Spleen (tissue), 11 donors: ENCODE measurements at regions not wholly inside any gene's neighbourhood (a gene's known extent, or its start where the extent isn't known, plus 50 kb on each side); places are given as distances from the start of the nearest gene placed in this dataset.

Source experiments
- DNase-seq: peaks from one replicate; pipeline ENCODE4 v3.0.0-alpha.2; 2020
- H3K27ac ChIP-seq, 8 donors: fragments of 200-600 bp; sonication (generic) in 7 of 8; 1 replicate in 4 of 8; 2 replicates in 4 of 8; pipeline versions ENCODE4 v1.5.0 to v1.8.0; 2016 to 2021; ENCODE audit warnings: inconsistent platforms in 4 of 8, mild to moderate bottlenecking in 4 of 8, moderate library complexity in 1 of 8
- H3K27me3 ChIP-seq, 7 donors: fragments of 200-600 bp; sonication (generic) in 6 of 7; replicated peaks in 1 of 7; 1 replicate in 4 of 7; 2 replicates in 3 of 7; pipeline versions ENCODE4 v1.5.0 to v1.8.0; 2016 to 2021; ENCODE audit warnings: inconsistent platforms in 3 of 7, mild to moderate bottlenecking in 1 of 7
- H3K36me3 ChIP-seq, 6 donors: fragments of 200-600 bp; sonication (generic) in 5 of 6; 1 replicate in 4 of 6; 2 replicates in 2 of 6; pipeline versions ENCODE4 v1.5.0 to v1.8.0; 2016 to 2021; ENCODE audit warnings: inconsistent platforms in 2 of 6
- H3K4me1 ChIP-seq, 6 donors: fragments of 200-600 bp; sonication (generic) in 5 of 6; 1 replicate in 3 of 6; 2 replicates in 3 of 6; pipeline versions ENCODE4 v1.5.0 to v1.8.0; 2016 to 2021; ENCODE audit warnings: inconsistent platforms in 3 of 6
- H3K4me3 ChIP-seq, 8 donors: fragments of 200-600 bp; sonication (generic) in 7 of 8; 1 replicate in 4 of 8; 2 replicates in 4 of 8; pipeline versions ENCODE4 v1.5.0 to v1.8.0; 2016 to 2021; ENCODE audit warnings: inconsistent platforms in 4 of 8, mild to moderate bottlenecking in 4 of 8, moderate library complexity in 2 of 8
- H3K9me3 ChIP-seq, 8 donors: fragments of 200-600 bp; sonication (generic) in 7 of 8; 1 replicate in 4 of 8; 2 replicates in 4 of 8; pipeline versions ENCODE4 v1.5.0 to v1.8.0; 2016 to 2021; ENCODE audit warnings: inconsistent platforms in 4 of 8
- POLR2A ChIP-seq, 3 donors: fragments of 450-650 bp; IDR thresholded peaks; one replicate each; pipeline ENCODE4 v1.5.1; 2017; ENCODE audit warnings: antibody characterized with exemption in 3 of 3, mild to moderate bottlenecking in 1 of 3
- POLR2AphosphoS5 ChIP-seq, 3 donors: sonication (generic); formaldehyde crosslinking; IDR thresholded peaks; one replicate each; pipeline ENCODE4 v1.5.1; 2017; ENCODE audit warnings: antibody characterized with exemption in 3 of 3
- WGBS, 5 donors: extraction: QIAGEN DNeasy Blood & Tissue Kit in 3 of 5; methylation state at CpG; one replicate each; pipeline versions ENCODE4 v1.1.5 to v1.1.7; 2013 to 2018; 5-methylcytosine and 5-hydroxymethylcytosine counted together
- intact Hi-C: fragments of 100-400 bp; cut with DNase I; formaldehyde crosslinking; loops from one replicate; pipeline ENCODE4 v1.15.0; 2023; ENCODE audit warnings: low total_unique reads
- TF ChIP-seq, protein P1 (sequence below), 11 experiments: fragments of 200-600 bp in 7 of 11; fragments of 450-650 bp in 4 of 11; sonication (generic) in 4 of 11; IDR thresholded peaks in 8 of 11; conservative IDR thresholded peaks in 3 of 11; 1 replicate in 7 of 11; 2 replicates in 4 of 11; pipeline versions ENCODE4 v1.4.0 to v1.8.0; 2016 to 2021; ENCODE audit warnings: antibody characterized with exemption in 11 of 11, inconsistent platforms in 4 of 11, mild to moderate bottlenecking in 1 of 11
- donor health status: healthy with polysubstance abuse.
- donor health status: DM: no; HTN: no; CAD: no; lungs with moderate emphysema.
- donor health status: DM: no; HTN: no; CAD: no.
- donor health status: Bipolar disorder and iron deficiency.
- donor health status: healthy.
- donor health status: DM: no; HTN: no; CAD: no.
- donor health status: DM: yes; HTN: yes; CAD: no.

DNA sequence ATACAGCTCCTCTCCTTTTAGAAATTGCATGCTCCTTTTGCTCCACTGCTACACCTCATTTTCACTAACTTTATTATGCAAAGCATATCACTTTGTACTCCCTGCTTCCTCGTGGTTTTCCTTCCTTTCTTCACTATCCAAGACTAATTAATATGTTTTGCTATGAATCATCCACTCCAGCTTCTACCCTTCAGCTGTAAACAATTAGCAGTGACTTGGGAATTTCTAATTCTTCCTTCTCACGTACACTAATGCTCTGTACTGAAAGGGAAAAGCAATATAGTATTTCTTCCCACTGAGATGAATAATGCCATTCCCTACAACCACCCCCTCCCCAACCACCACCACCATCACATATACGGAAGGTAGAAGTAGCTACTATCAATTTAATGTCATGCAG is 1917.0 kb downstream of the MRPL39 start:
- Histone ChIP-seq H3K4me3 (no peak overlapping the region), H3K27me3 (no peaks in the 10 kb centered on the region), H3K27ac (no peak overlapping the region), H3K36me3 (no peaks in the 10 kb centered on the region), H3K9me3 (no peaks in the 10 kb centered on the region), H3K4me1 (no peaks in the 10 kb centered on the region)
- intact Hi-C loops: no loop called here
- DNase-seq: no peak
- 50 to 55% (median 54%) methylated on average over 3 of the region's 3 CpGs for WGBS, 5 donors
- TF ChIP-seq, protein P1, sequence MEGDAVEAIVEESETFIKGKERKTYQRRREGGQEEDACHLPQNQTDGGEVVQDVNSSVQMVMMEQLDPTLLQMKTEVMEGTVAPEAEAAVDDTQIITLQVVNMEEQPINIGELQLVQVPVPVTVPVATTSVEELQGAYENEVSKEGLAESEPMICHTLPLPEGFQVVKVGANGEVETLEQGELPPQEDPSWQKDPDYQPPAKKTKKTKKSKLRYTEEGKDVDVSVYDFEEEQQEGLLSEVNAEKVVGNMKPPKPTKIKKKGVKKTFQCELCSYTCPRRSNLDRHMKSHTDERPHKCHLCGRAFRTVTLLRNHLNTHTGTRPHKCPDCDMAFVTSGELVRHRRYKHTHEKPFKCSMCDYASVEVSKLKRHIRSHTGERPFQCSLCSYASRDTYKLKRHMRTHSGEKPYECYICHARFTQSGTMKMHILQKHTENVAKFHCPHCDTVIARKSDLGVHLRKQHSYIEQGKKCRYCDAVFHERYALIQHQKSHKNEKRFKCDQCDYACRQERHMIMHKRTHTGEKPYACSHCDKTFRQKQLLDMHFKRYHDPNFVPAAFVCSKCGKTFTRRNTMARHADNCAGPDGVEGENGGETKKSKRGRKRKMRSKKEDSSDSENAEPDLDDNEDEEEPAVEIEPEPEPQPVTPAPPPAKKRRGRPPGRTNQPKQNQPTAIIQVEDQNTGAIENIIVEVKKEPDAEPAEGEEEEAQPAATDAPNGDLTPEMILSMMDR (IDR thresholded peaks at IDR 0.05 in 8 of 11, conservative IDR thresholded peaks at IDR 0.05 in 3 of 11): no peak
- TF ChIP-seq POLR2AphosphoS5 (IDR thresholded peaks at IDR 0.05) (no peak), POLR2A (IDR thresholded peaks at IDR 0.05) (no peak)

GRCh38 chr21:23686737-23687523 is 1920.4 kb downstream of the MRPL39 start:
- 41 to 60% (median 53%) methylated on average over 3 of the region's 3 CpGs for WGBS, 5 donors

GRCh38 chr21:23684431-23684830 is 1922.8 kb downstream of the MRPL39 start:
- Histone ChIP-seq H3K27ac (no peak overlapping the region), H3K9me3 (no peaks in the 10 kb centered on the region), H3K4me3 (no peak overlapping the region), H3K27me3 (no peaks in the 10 kb centered on the region), H3K36me3 (no peaks in the 10 kb centered on the region), H3K4me1 (no peaks in the 10 kb centered on the region)
- no peak for DNase-seq
- no peak for TF ChIP-seq POLR2AphosphoS5 (IDR thresholded peaks at IDR 0.05)
- TF ChIP-seq POLR2A (IDR thresholded peaks at IDR 0.05): no peak
- TF ChIP-seq, protein P1 (IDR thresholded peaks at IDR 0.05 in 8 of 11, conservative IDR thresholded peaks at IDR 0.05 in 3 of 11): no peak
- WGBS, 5 donors: 57 to 69% (median 67%) methylated on average over 2 of the region's 2 CpGs
- intact Hi-C loops: no loop called here

More at GRCh38 chr21:23686737-23687523, 1920.4 kb downstream of the MRPL39 start:
- TF ChIP-seq POLR2AphosphoS5 (IDR thresholded peaks at IDR 0.05): no peak
- TF ChIP-seq, protein P1 (IDR thresholded peaks at IDR 0.05 in 8 of 11, conservative IDR thresholded peaks at IDR 0.05 in 3 of 11): no peak
- TF ChIP-seq POLR2A (IDR thresholded peaks at IDR 0.05): no peak
- no peak overlapping the region for H3K27ac ChIP-seq
- H3K27me3 ChIP-seq: no peaks in the 10 kb centered on the region
- no peak for DNase-seq
- no peaks in the 10 kb centered on the region for H3K4me1 ChIP-seq
- no peaks in the 10 kb centered on the region for H3K36me3 ChIP-seq
- H3K9me3 ChIP-seq: no peaks in the 10 kb centered on the region
- no peak overlapping the region for H3K4me3 ChIP-seq
- intact Hi-C loops: no loop called here

DNA sequence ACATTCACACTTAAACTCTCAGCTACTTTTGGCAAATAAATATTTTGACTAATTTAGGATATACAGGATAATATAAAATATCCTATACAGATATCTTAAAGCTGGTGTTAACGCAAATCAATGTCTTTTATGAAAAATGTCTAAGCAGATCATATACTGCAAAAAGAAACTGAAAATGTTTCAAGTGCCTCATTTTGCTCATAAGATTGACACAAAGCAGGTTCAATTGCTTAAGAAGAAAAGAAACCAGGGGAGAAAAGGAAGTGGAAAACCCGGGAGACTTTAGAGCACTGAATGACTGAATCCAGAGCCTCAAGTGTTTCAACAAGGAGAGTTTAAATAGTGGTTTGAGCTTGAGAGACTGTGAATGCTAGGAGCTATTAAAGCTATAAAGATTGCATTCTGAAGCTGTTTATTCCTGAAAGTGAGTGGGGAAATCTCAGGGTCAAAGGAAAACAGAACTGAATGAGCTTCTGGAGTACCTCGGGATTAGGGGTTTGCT is 1943.0 kb downstream of the MRPL39 start:
- Histone ChIP-seq H3K4me3 (no peak overlapping the region), H3K27ac (no peak overlapping the region), H3K4me1 (no peaks in the 10 kb centered on the region), H3K9me3 (no peaks in the 10 kb centered on the region), H3K36me3 (no peaks in the 10 kb centered on the region), H3K27me3 (no peaks in the 10 kb centered on the region)
- TF ChIP-seq POLR2A (IDR thresholded peaks at IDR 0.05) (no peak), POLR2AphosphoS5 (IDR thresholded peaks at IDR 0.05) (no peak)
- no peak for DNase-seq
- intact Hi-C loops: no loop called here
- 56 to 66% (median 60%) methylated on average over 3 of the region's 3 CpGs for WGBS, 5 donors
